ENCODE measurements at regions not wholly inside any gene's neighbourhood (a gene's known extent, or its start where the extent isn't known, plus 50 kb on each side); places are given as distances from the start of the nearest gene placed in this dataset.

DNA sequence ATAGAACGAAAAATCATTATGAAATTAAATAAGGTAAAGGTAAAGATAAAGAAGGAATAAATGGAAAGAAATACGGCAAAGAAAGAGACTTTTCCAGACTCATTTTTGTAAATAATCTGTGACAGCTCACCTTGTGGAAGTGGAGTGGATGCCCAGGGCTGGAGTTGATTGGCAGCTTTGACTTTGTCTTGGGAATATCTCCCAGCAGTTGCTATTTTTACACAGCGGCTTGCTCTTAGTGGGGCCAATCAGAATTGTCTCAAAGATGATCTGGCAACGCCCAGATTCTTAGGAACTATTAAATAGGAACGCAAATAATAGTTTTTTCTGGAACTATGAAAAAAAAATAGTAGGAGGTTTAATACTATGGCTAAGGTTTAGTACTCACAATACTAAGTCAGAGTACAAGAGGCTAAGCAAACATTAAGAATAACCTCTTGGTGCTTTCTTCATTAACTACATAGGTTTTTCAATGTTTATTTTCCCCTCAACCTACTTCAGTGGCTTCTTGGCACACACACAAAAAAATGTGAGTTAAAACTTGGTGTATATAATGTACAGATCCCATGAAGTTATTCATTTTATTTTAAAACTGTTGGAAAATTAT lies 132.7 kb downstream of the TRAM1L1 start:
- TF ChIP-seq EP300 (IDR thresholded peaks at IDR 0.05), result no peak
- TF ChIP-seq, protein P1, sequence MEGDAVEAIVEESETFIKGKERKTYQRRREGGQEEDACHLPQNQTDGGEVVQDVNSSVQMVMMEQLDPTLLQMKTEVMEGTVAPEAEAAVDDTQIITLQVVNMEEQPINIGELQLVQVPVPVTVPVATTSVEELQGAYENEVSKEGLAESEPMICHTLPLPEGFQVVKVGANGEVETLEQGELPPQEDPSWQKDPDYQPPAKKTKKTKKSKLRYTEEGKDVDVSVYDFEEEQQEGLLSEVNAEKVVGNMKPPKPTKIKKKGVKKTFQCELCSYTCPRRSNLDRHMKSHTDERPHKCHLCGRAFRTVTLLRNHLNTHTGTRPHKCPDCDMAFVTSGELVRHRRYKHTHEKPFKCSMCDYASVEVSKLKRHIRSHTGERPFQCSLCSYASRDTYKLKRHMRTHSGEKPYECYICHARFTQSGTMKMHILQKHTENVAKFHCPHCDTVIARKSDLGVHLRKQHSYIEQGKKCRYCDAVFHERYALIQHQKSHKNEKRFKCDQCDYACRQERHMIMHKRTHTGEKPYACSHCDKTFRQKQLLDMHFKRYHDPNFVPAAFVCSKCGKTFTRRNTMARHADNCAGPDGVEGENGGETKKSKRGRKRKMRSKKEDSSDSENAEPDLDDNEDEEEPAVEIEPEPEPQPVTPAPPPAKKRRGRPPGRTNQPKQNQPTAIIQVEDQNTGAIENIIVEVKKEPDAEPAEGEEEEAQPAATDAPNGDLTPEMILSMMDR (IDR thresholded peaks at IDR 0.05), result no peak

All from esophagus muscularis mucosa (tissue), 3 donors.